Effector memory CD8-positive, alpha-beta T cell (primary cell): ENCODE measurements at regions not wholly inside any gene's neighbourhood (a gene's known extent, or its start where the extent isn't known, plus 50 kb on each side); places are given as distances from the start of the nearest gene placed in this dataset.
"Not testable (repeated sequence)": the region's sequence is repeated elsewhere in the genome, so short reads cannot be mapped to it uniquely, and the experiment has no call there.

ENCODE experiments used
- ATAC-seq: fragments of 150-1000 bp; cut with Tn5 transposase; replicated peaks from 2 replicates; pipeline ENCODE4 v1.10.0; 2021; ENCODE audit warnings: mild to moderate bottlenecking, moderate library complexity
- DNase-seq, 3 experiments: peaks; one replicate each; pipeline ENCODE4 v3.0.0; 2021
- H3K27ac Mint-ChIP-seq, 2 donors: one replicate each; pipeline ENCODE4 v1.8.0; 2022; ENCODE audit warnings: mild to moderate bottlenecking in 2 of 2, mixed read lengths in 2 of 2, moderate library complexity in 2 of 2
- H3K27me3 Mint-ChIP-seq, 2 donors: one replicate each; pipeline ENCODE4 v1.8.0; 2022; ENCODE audit warnings: mixed read lengths in 2 of 2
- H3K36me3 Mint-ChIP-seq: one replicate; pipeline ENCODE4 v1.8.0; 2022; ENCODE audit warnings: mild to moderate bottlenecking, moderate library complexity, mixed read lengths; ENCODE audit not compliant: insufficient read depth
- H3K4me1 Mint-ChIP-seq, 2 donors: one replicate each; pipeline ENCODE4 v1.8.0; 2022; ENCODE audit warnings: low read depth in 2 of 2, mixed read lengths in 2 of 2
- H3K4me3 Mint-ChIP-seq, 2 donors: one replicate each; pipeline ENCODE4 v1.8.0; 2022; ENCODE audit warnings: mild to moderate bottlenecking in 2 of 2, mixed read lengths in 2 of 2, moderate library complexity in 2 of 2
- H3K9me3 Mint-ChIP-seq, 2 donors: one replicate each; pipeline ENCODE4 v1.8.0; 2022; ENCODE audit warnings: mixed read lengths in 2 of 2

DNA sequence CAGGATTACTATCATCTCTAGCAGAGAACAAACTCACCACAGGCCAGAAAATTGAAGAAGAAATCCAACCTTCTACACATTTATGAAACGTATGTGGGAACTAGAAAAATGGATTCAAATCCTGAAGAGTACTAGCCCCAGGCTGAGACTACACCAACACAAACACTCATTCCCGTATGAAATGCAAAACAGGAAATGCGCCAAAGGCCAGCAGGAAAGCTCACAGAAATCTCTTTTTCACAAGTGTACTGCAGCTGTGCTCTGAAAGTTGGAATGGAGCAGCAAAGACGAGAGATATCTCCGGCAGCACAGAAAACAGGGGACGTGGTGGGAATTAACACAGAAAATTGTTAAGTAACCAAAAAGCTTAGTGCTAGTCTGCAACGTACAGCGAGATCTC, 913.5 kb downstream of the TDRD15 start:
- no peak for ATAC-seq
- H3K36me3 Mint-ChIP-seq, result no peaks in the 10 kb centered on the region
- DNase-seq, result no peak
- no peak overlapping the region for H3K4me3 Mint-ChIP-seq
- H3K27ac Mint-ChIP-seq, result no peak overlapping the region
- H3K9me3 Mint-ChIP-seq, result peaks cover 10% of the 10 kb centered on the region in 2 donors
- no peaks in the 10 kb centered on the region for H3K27me3 Mint-ChIP-seq
- no peaks in the 10 kb centered on the region for H3K4me1 Mint-ChIP-seq

DNA sequence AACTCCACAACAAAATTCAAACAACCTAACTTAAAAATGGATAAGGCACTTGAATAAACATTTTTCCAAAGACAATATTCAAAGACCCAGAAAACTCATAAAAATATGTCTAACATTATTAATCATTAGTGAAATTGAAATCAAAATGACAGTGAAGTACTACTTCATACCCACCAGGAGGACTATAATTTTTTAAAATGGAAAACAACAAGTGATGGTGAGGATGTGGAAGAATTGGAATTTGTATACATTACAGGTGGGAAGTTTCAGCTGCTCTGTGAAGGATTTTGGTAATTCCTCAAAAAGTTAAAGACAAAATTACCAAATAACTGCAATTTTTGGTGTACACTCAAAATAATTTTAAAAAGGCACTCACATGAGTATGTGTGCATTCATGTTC, 920.0 kb downstream of the TDRD15 start:
- H3K9me3 Mint-ChIP-seq, result peaks cover 6 to 10% of the 10 kb centered on the region in 2 donors
- H3K4me3 Mint-ChIP-seq, result no peak overlapping the region
- no peak for DNase-seq
- no peak for ATAC-seq
- H3K4me1 Mint-ChIP-seq, result no peaks in the 10 kb centered on the region
- no peak overlapping the region for H3K27ac Mint-ChIP-seq
- H3K36me3 Mint-ChIP-seq, result no peaks in the 10 kb centered on the region
- no peaks in the 10 kb centered on the region for H3K27me3 Mint-ChIP-seq

DNA sequence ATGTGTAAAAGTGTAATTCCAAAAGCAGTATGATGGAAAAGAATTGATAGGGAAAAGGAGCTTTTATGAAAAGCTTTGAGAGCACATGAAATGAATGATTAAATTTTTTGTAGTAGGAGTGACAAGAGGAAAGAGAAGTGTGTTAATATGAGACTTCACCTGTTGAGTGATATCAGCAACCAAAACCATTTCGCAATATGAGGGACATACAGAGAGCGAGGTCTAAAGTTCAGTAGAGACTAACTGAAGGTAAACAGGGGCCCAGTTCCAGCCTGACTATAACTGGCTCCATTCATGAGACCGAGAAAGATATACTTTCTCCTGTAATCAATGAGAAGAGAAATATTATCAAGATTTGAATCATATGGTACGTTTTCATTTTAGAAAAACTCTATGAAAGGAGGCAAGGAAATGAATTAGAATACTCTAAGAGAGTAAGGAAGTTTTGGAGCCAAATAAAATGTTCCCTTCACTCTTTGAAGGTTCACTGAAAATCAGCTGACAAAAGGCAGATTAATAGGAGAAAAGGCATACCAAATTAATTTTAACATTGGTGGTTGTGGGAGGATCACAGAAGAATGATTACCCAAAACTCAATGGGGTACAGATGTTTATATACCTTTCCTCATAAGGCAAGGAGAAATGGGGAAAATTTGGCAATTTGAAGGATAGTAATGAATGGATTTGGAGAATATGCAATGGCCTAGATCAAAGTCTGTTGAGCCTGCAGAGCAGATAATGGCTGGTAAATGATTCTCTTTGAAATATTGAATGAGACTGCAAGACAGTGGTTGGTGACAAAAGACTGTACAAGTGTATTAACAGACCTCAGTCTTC, 932.2 kb downstream of the TDRD15 start:
- H3K36me3 Mint-ChIP-seq, result no peaks in the 10 kb centered on the region
- no peak overlapping the region for H3K4me3 Mint-ChIP-seq
- H3K4me1 Mint-ChIP-seq, result no peaks in the 10 kb centered on the region
- ATAC-seq, result no peak
- no peaks in the 10 kb centered on the region for H3K27me3 Mint-ChIP-seq
- no peak for DNase-seq
- peaks cover 8 to 17% of the 10 kb centered on the region in 2 donors for H3K9me3 Mint-ChIP-seq
- H3K27ac Mint-ChIP-seq, result no peak overlapping the region

DNA sequence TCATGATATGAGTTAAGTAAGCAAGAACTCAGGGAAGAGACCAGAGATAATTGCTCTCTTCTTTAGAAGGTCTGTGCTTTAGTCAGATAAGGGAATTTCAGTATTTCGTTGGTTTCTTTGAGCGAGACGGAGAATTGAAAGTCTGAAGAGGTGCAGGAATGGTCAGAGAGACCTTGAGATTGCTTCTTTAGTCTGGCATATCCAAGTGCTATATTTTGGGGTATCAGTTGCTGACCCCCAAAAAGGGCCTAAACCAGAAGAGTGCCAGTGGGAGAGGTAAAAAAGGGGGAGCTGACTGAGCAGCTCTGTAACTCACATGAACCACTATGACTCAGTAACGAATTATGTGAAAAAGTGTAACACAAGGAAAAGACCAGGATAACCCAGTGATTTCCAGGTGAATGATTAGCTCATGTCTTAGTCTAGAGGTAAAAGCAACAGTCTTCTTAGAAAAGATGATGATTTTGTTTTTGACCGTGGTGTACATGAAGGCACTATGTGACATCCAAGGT, 932.9 kb downstream of the TDRD15 start:
- ATAC-seq (no peak), DNase-seq (no peak)
- Mint-ChIP-seq H3K4me1 (no peaks in the 10 kb centered on the region), H3K4me3 (no peak overlapping the region), H3K27ac (no peak overlapping the region), H3K27me3 (no peaks in the 10 kb centered on the region), H3K36me3 (no peaks in the 10 kb centered on the region), H3K9me3 (peaks cover 3 to 10% of the 10 kb centered on the region in 2 donors)

DNA sequence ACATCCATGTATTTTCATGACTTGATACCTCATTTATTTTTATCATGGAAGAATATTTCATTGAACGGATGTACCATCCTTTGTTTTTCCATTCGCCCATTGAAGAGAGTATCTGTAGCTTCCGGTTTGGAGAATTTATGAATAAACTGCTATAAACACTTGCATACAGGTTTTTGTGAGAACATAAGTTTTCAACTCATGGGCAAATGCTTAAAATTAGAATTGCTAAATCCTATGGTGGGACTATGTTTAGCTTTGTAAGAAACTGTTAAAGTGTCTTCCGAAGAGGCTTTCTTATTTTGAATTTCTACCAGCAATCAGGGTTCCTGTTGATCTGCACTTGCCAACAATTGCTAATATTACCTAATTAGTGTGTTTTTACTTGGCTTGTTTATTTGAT, 938.9 kb downstream of the TDRD15 start:
- Mint-ChIP-seq H3K9me3 (peaks cover 0 to 6% of the 10 kb centered on the region in 2 donors), H3K4me1 (no peaks in the 10 kb centered on the region), H3K36me3 (no peaks in the 10 kb centered on the region), H3K4me3 (no peak overlapping the region), H3K27me3 (no peaks in the 10 kb centered on the region), H3K27ac (no peak overlapping the region)
- DNase-seq, result no peak
- ATAC-seq, result no peak

DNA sequence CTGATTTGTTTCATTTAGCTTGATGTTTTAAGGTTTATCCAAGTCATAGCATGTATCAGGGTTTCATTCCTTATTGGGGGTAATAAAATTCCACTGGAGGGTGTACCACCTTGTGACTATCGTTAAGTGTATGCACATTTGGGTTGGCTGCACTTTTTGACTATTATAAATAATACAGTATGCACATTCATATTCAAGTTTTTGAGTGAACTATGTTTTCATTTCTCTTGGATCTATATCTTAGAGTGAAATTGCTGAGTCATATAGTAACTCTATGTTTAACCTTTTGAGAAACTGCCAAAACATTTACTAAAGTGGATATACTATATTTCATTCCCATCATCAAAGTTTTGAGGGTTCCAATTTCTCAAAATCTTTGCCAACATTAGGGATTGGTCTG, 952.7 kb downstream of the TDRD15 start:
- DNase-seq (no peak), ATAC-seq (no peak)
- no peak overlapping the region for H3K4me3 Mint-ChIP-seq
- no peaks in the 10 kb centered on the region for H3K36me3 Mint-ChIP-seq
- H3K9me3 Mint-ChIP-seq, result no peaks in the 10 kb centered on the region
- H3K4me1 Mint-ChIP-seq, result no peaks in the 10 kb centered on the region
- no peak overlapping the region for H3K27ac Mint-ChIP-seq
- no peaks in the 10 kb centered on the region for H3K27me3 Mint-ChIP-seq

DNA sequence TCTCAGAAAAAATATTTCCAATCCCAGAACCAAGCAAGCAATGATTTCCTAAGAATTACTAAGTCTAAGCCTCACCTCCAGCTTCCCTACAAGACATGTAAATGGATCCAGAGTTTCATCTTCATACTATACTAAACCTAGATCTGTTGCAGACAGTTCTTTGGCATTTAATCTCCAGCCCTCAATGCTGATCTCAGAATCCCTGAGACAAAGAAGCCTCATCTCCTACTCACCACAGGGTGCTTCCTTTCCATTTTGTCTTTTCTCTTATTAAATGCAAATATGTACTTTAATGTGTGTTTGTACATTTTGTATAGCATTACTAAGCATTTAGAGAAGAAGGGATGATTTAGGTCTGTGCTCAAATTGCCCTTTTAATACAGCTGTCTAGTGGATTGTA, 954.9 kb downstream of the TDRD15 start:
- Mint-ChIP-seq H3K9me3 (no peaks in the 10 kb centered on the region), H3K4me1 (no peaks in the 10 kb centered on the region), H3K27me3 (no peaks in the 10 kb centered on the region), H3K36me3 (no peaks in the 10 kb centered on the region), H3K4me3 (no peak overlapping the region), H3K27ac (no peak overlapping the region)
- no peak for DNase-seq
- ATAC-seq, result no peak

DNA sequence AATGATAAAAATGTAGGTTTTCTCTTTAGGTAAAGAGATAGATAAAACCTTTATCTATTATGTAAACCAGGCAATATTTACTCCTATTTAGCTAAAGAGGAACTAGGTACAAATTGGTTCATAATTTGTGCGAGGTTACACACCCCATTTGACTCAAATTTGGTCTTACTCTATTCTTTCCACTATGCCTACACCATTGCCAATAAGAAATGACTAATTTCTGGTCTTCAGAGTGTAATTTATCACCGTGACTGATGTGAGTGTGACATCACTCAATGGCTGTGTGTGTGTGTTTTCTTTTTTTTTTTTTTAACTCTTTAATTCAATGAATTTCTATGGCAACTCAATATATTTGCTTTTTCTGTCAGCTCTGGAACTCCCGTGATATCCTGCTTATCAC, 955.8 kb downstream of the TDRD15 start:
- Mint-ChIP-seq H3K36me3 (no peaks in the 10 kb centered on the region), H3K27me3 (no peaks in the 10 kb centered on the region), H3K27ac (no peak overlapping the region), H3K4me3 (no peak overlapping the region), H3K9me3 (no peaks in the 10 kb centered on the region), H3K4me1 (no peaks in the 10 kb centered on the region)
- DNase-seq, result no peak
- no peak for ATAC-seq

DNA sequence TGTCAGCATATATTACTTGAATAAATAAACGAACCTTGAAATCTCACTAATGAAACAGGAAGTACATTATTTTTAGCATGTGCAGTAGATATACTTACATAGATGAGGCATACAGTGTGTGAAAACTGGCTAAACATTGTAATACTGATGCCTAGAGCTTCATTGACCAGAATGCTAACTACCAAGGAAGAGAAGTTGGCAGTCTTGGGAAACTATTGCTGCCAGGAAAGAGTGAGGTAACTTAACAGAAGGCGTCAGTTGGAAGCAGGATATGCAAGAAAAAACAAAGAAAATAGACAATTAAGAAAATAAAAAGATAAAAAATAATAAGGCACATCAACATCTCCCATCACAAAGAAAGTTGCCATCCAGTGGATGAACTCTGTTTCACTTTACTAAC, 963.0 kb downstream of the TDRD15 start:
- ATAC-seq (no peak), DNase-seq (no peak)
- Mint-ChIP-seq H3K4me3 (no peak overlapping the region), H3K9me3 (peaks cover 4 to 10% of the 10 kb centered on the region in 2 donors), H3K27ac (no peak overlapping the region), H3K27me3 (no peaks in the 10 kb centered on the region), H3K4me1 (no peaks in the 10 kb centered on the region), H3K36me3 (no peaks in the 10 kb centered on the region)

DNA sequence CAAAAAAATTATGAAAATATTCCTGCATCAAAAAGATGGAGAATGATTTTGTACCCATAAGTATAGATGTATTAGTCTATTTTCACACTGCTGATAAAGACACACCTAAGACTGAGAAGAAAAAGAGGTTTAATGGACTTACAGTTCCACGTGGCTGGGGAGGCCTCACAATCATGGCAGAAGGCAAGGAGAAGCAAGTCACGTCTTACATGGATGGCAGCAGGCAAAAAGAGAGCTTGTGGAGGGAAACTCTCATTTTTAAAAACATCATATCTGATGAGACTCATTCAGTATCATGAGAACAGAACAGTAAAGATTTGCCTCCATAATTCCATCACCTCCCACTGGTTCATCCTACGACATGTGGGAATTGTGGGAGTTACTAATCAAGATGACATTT, 979.8 kb downstream of the TDRD15 start:
- not testable (repeated sequence) for H3K36me3 Mint-ChIP-seq, H3K27me3 Mint-ChIP-seq, H3K27ac Mint-ChIP-seq, H3K4me1 Mint-ChIP-seq, DNase-seq, H3K9me3 Mint-ChIP-seq, H3K4me3 Mint-ChIP-seq, ATAC-seq

DNA sequence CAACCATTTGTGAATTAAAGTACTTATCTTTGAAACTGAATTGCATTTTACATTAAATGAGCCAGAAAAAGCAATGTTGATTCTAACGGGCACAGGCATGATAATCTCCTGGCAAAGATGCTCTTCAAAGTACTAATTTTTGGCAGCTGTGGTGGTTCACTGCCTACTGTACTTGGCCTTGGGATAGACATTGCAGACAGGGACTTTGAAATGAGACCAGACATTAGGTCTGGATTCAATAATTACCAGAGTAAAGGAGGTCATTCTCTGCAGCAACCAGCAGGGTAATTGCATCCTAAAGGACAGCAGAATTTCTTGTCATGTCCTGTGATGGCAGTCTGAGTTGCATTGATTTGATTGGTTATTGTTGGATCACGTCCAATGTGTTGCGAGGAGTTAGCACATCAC, 986.5 kb downstream of the TDRD15 start:
- DNase-seq (no peak), ATAC-seq (no peak)
- Mint-ChIP-seq H3K4me3 (no peak overlapping the region), H3K36me3 (no peaks in the 10 kb centered on the region), H3K27ac (no peak overlapping the region), H3K27me3 (no peaks in the 10 kb centered on the region), H3K4me1 (no peaks in the 10 kb centered on the region), H3K9me3 (peaks cover 3 to 10% of the 10 kb centered on the region in 2 donors)

DNA sequence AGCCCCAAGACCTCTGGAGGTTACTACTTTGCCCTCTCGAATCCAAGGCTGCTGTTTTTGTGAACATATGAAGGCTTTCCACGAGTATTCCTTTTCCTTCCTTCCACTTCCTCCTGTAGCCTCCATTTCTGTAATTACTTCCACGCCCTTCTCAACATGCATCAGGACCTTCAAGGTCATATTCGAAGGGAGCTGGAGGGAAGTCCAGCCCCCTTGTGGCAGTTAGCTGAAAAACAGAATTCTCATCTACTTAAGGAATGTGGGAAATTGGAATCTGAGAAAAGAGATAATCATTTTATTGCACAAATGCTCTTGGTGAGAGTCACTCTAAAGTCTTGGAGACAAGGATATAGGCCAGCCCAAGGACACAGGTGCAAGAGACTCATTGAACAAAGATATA, 1000.2 kb downstream of the TDRD15 start:
- H3K36me3 Mint-ChIP-seq, result no peaks in the 10 kb centered on the region
- H3K27me3 Mint-ChIP-seq, result no peaks in the 10 kb centered on the region
- no peaks in the 10 kb centered on the region for H3K4me1 Mint-ChIP-seq
- H3K4me3 Mint-ChIP-seq, result no peak overlapping the region
- no peak overlapping the region for H3K27ac Mint-ChIP-seq
- DNase-seq (no peak), ATAC-seq (no peak)
- H3K9me3 Mint-ChIP-seq, result peaks cover 14 to 41% of the 10 kb centered on the region in 2 donors

DNA sequence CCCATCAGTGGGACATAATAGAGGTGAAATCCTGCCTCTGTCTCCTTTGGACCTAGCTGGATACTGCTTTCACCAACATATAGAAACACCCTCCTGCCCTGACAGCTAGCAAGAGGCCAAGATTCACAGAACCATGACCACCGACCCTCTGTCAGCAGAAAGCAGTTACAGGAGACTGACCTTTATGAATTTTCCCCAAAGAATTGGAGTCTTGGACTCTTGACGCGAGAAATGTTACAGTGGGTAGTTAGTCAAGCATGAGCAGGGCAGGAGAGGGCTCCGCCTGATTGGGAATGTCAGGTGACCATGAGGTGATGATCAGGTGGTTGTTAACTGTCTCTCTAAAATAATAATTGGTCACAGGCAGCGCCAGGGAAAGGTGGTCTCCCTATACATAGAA, 1002.3 kb downstream of the TDRD15 start:
- no peaks in the 10 kb centered on the region for H3K4me1 Mint-ChIP-seq
- peaks cover 17 to 35% of the 10 kb centered on the region in 2 donors for H3K9me3 Mint-ChIP-seq
- H3K36me3 Mint-ChIP-seq, result no peaks in the 10 kb centered on the region
- no peak for ATAC-seq
- H3K27ac Mint-ChIP-seq, result no peak overlapping the region
- H3K27me3 Mint-ChIP-seq, result no peaks in the 10 kb centered on the region
- no peak for DNase-seq
- no peak overlapping the region for H3K4me3 Mint-ChIP-seq

DNA sequence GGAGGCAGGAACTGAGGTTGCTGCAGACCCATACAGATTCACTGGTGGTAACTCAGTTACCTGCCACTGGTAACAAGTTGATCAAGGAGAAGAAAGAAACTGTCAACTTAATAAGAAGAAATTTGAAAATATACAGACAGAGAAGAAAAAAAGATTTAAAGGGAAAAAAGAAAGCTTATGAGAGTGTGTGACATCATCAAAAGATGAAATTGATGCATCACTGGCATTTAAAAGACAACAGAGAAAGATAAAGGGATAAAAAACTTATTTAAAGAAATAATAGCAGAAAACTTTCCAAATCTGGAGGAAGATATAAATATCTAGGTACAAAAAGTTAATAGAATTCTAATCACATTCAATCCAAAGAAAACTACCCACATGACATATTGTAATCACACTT, 1003.2 kb downstream of the TDRD15 start:
- Mint-ChIP-seq H3K9me3 (peaks cover 16 to 32% of the 10 kb centered on the region in 2 donors), H3K36me3 (no peaks in the 10 kb centered on the region), H3K4me3 (no peak overlapping the region), H3K27me3 (no peaks in the 10 kb centered on the region), H3K4me1 (no peaks in the 10 kb centered on the region), H3K27ac (no peak overlapping the region)
- no peak for ATAC-seq
- no peak for DNase-seq
